Astrocyte of the cerebellum (primary cell): ENCODE measurements at regions not wholly inside any gene's neighbourhood (a gene's known extent, or its start where the extent isn't known, plus 50 kb on each side); places are given as distances from the start of the nearest gene placed in this dataset.

Source experiments
- DNase-seq: peaks from one replicate; pipeline ENCODE4 v3.0.0-alpha.2; 2011; ENCODE audit warnings: low read depth
- H3K4me3 ChIP-seq: 2 replicates; pipeline ENCODE4 v1.5.1; 2011; ENCODE audit warnings: mild to moderate bottlenecking, low read depth, low read length, moderate library complexity
- CTCF ChIP-seq: IDR thresholded peaks from 2 replicates; pipeline ENCODE4 v1.5.1; 2012; ENCODE audit warnings: low read length, low read depth, moderate library complexity, mild to moderate bottlenecking; ENCODE audit errors: missing control alignments
- in situ Hi-C: cut with HindIII; loops from 2 replicates; pipeline ENCODE4 v1.10.0; 2017; ENCODE audit warnings: low sequenced_read_pairs

DNA sequence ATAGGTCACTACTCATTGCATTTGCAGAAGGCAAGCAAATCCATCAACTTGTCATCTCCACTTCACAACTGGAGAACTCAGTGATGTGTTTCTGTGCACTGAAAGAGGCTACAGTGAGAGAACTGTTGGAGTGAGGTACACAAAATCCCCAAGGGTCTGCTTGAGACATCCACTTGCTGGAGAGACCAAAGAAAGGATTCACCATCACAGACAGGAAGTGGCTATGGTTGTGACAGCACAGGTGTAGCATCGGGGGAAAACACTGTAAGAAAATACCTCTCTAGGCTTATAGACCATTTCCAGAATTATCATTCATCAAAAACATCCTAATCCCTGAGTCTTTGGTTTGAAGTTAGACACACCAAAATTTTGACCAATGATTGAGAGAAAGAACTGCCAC lies 201.3 kb upstream of the OR4E1 start:
- no peak for TF ChIP-seq CTCF
- no peak overlapping the region for H3K4me3 ChIP-seq
- no peak for DNase-seq
- in situ Hi-C loops: no loop called here

DNA sequence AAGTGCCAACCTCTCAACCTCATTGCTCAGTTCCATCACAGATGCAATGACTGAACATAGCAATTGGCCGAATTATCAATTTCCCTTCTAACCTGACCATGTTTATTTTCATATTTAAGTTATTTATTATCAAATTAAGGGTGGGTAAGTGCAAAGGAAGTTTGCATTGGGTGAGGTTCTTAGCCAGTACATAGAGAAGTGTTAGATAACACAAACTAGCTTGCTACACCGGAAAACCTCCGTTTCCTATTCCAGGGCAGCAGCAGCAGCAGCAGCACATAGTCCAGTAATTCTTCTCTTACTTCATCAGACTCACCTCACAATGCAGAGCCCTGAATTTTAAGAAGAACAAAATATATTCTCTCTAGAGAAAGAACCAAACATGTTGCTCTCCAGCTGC lies 200.5 kb upstream of the OR4E1 start:
- TF ChIP-seq CTCF: no peak
- no peak for DNase-seq
- no peak overlapping the region for H3K4me3 ChIP-seq
- in situ Hi-C loops: no loop called here

- no peak overlapping the region for H3K4me3 ChIP-seq
- DNase-seq: peak; percentile 26
- TF ChIP-seq CTCF: peak; percentile 86
- in situ Hi-C loops: no loop called here
These were observed 194.9 kb upstream of the OR4E1 start for GRCh38 chr14:21868442-21869046.

GRCh38 chr14:21867541-21867940 lies 193.9 kb upstream of the OR4E1 start:
- in situ Hi-C loops: no loop called here
- DNase-seq: no peak
- TF ChIP-seq CTCF: no peak
- no peak overlapping the region for H3K4me3 ChIP-seq

GRCh38 chr14:21866479-21866878 lies 192.9 kb upstream of the OR4E1 start:
- no peak for DNase-seq
- no peak overlapping the region for H3K4me3 ChIP-seq
- no peak for TF ChIP-seq CTCF
- in situ Hi-C loops: no loop called here

DNA sequence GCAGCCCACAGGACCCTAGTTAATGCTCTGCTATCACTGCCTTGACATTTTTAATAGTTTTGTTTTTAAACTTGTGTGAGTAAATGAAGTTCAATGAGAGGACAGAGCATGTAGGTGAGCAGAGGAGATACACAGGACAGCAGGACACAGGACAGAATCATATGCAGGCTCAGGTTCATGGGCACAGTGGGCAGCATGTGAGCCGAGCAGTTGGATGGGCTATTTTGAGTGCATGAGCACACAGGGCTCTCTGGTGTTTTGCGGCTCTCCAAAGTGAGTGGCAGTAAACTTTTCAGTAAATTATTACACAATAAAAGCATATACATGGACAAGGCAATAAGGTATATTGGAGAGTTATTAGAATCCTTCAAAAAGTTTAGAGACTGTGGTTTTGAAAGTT lies 189.7 kb upstream of the OR4E1 start:
- no peak for TF ChIP-seq CTCF
- in situ Hi-C loops: no loop called here
- DNase-seq: no peak

DNA sequence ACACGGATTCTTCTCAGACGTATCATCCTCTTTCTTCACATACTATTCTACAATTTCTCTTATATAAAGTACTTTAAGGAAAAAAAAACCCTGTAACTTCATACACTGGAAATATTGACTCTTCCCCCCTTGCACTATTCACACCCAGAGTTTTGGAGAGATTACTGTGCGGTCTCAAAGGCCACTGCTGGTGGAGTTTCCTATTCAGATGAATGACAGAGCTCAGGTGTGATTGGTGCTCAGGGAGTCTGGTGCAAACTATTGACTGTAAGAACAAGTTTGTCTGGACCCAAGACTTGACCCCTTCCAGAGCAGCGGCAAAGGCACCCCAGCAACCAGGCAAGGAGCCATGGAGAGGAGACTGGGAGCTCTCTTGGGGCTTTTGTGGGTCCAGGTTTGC lies 187.5 kb upstream of the OR4E1 start:
- TF ChIP-seq CTCF: no peak
- no peak overlapping the region for H3K4me3 ChIP-seq
- in situ Hi-C loops: no loop called here
- DNase-seq: no peak

More for the DNA sequence above, 189.7 kb upstream of the OR4E1 start:
- no peak overlapping the region for H3K4me3 ChIP-seq
